Activated CD4-positive, alpha-beta memory T cell treated with anti-CD3 and anti-CD28 coated beads, Interleukin-2, amount 10 ng/mL, durations not matched to agents 7 days and 5 days (primary cell): ENCODE measurements at regions not wholly inside any gene's neighbourhood (a gene's known extent, or its start where the extent isn't known, plus 50 kb on each side); places are given as distances from the start of the nearest gene placed in this dataset.
"Not testable (repeated sequence)": the region's sequence is repeated elsewhere in the genome, so short reads cannot be mapped to it uniquely, and the experiment has no call there.

Source experiments
- CTCF ChIA-PET: fragments of 350-600 bp; sonication (Branson Sonifier 250); formaldehyde crosslinking; loops from one replicate; lab custom pipeline; 2021; ENCODE audit warnings: antibody characterized with exemption, inconsistent platforms; lab: Charles Lee
- POLR2A ChIA-PET: fragments of 350-600 bp; sonication (Branson Sonifier 250); formaldehyde crosslinking; loops from one replicate; lab custom pipeline; 2021; ENCODE audit warnings: antibody characterized with exemption; lab: Charles Lee
- DNase-seq: peaks from one replicate; pipeline ENCODE4 v3.0.0-alpha.2; 2020
- H3K27ac Mint-ChIP-seq: one replicate; pipeline ENCODE4 v1.8.0; 2021; ENCODE audit warnings: mild to moderate bottlenecking, mixed read lengths
- H3K27me3 Mint-ChIP-seq: one replicate; pipeline ENCODE4 v1.8.0; 2021; ENCODE audit warnings: mixed read lengths
- H3K36me3 Mint-ChIP-seq: one replicate; pipeline ENCODE4 v1.8.0; 2021; ENCODE audit warnings: low read depth, mixed read lengths
- H3K4me1 Mint-ChIP-seq: one replicate; pipeline ENCODE4 v1.8.0; 2021; ENCODE audit warnings: mixed read lengths
- H3K4me3 Mint-ChIP-seq: one replicate; pipeline ENCODE4 v1.8.0; 2021; ENCODE audit warnings: mild to moderate bottlenecking, mixed read lengths
- H3K9me3 Mint-ChIP-seq: one replicate; pipeline ENCODE4 v1.8.0; 2021; ENCODE audit warnings: mixed read lengths

- ChIA-PET POLR2A (no interaction called here), CTCF (no interaction called here)
- Mint-ChIP-seq H3K9me3 (peaks cover 22% of the 10 kb centered on the region), H3K4me3 (no peak overlapping the region), H3K27ac (no peak overlapping the region), H3K27me3 (no peaks in the 10 kb centered on the region), H3K4me1 (no peaks in the 10 kb centered on the region), H3K36me3 (no peaks in the 10 kb centered on the region)
- DNase-seq, result no peak
Measured at GRCh38 chr2:77831060-77831459, 308.9 kb upstream of the LRRTM4 start.

GRCh38 chr2:77831471-77831870 is 309.3 kb upstream of the LRRTM4 start:
- H3K4me1 Mint-ChIP-seq, result no peaks in the 10 kb centered on the region
- no peaks in the 10 kb centered on the region for H3K27me3 Mint-ChIP-seq
- H3K4me3 Mint-ChIP-seq, result no peak overlapping the region
- no peak for DNase-seq
- no peak overlapping the region for H3K27ac Mint-ChIP-seq
- peaks cover 24% of the 10 kb centered on the region for H3K9me3 Mint-ChIP-seq
- no peaks in the 10 kb centered on the region for H3K36me3 Mint-ChIP-seq
- CTCF ChIA-PET, result no interaction called here
- POLR2A ChIA-PET, result no interaction called here

GRCh38 chr2:77831898-77832297 is 309.7 kb upstream of the LRRTM4 start:
- ChIA-PET CTCF (no interaction called here), POLR2A (no interaction called here)
- no peak for DNase-seq
- Mint-ChIP-seq H3K27ac (no peak overlapping the region), H3K36me3 (no peaks in the 10 kb centered on the region), H3K27me3 (no peaks in the 10 kb centered on the region), H3K4me1 (no peaks in the 10 kb centered on the region), H3K4me3 (no peak overlapping the region), H3K9me3 (peaks cover 24% of the 10 kb centered on the region)

GRCh38 chr2:77834360-77835002 is 312.3 kb upstream of the LRRTM4 start:
- H3K27ac Mint-ChIP-seq, result no peak overlapping the region
- H3K9me3 Mint-ChIP-seq, result peaks cover 19% of the 10 kb centered on the region
- no peaks in the 10 kb centered on the region for H3K4me1 Mint-ChIP-seq
- H3K36me3 Mint-ChIP-seq, result no peaks in the 10 kb centered on the region
- ChIA-PET POLR2A (no interaction called here), CTCF (no interaction called here)
- DNase-seq, result no peak
- H3K4me3 Mint-ChIP-seq, result no peak overlapping the region
- no peaks in the 10 kb centered on the region for H3K27me3 Mint-ChIP-seq

GRCh38 chr2:77838441-77838840 is 316.3 kb upstream of the LRRTM4 start:
- Mint-ChIP-seq H3K27me3 (no peaks in the 10 kb centered on the region), H3K4me1 (no peaks in the 10 kb centered on the region), H3K36me3 (no peaks in the 10 kb centered on the region), H3K9me3 (peaks cover 23% of the 10 kb centered on the region), H3K27ac (no peak overlapping the region), H3K4me3 (no peak overlapping the region)
- no peak for DNase-seq
- POLR2A ChIA-PET, result no interaction called here
- CTCF ChIA-PET, result no interaction called here

- CTCF ChIA-PET, result no interaction called here
- H3K4me1 Mint-ChIP-seq, result no peaks in the 10 kb centered on the region
- no peak overlapping the region for H3K4me3 Mint-ChIP-seq
- no peak overlapping the region for H3K27ac Mint-ChIP-seq
- H3K9me3 Mint-ChIP-seq, result peaks cover 20% of the 10 kb centered on the region
- no peaks in the 10 kb centered on the region for H3K36me3 Mint-ChIP-seq
- no peak for DNase-seq
- POLR2A ChIA-PET, result no interaction called here
- H3K27me3 Mint-ChIP-seq, result no peaks in the 10 kb centered on the region
Measured at GRCh38 chr2:77839102-77839501, 316.9 kb upstream of the LRRTM4 start.

- Mint-ChIP-seq H3K4me3 (no peak overlapping the region), H3K9me3 (peaks cover 4% of the 10 kb centered on the region), H3K27ac (no peak overlapping the region), H3K27me3 (no peaks in the 10 kb centered on the region), H3K36me3 (no peaks in the 10 kb centered on the region), H3K4me1 (no peaks in the 10 kb centered on the region)
- POLR2A ChIA-PET, result no interaction called here
- CTCF ChIA-PET, result no interaction called here
- no peak for DNase-seq
Measured at GRCh38 chr2:77862120-77862519, 339.9 kb upstream of the LRRTM4 start.

- Mint-ChIP-seq H3K27me3 (no peaks in the 10 kb centered on the region), H3K27ac (no peak overlapping the region), H3K4me3 (no peak overlapping the region), H3K36me3 (no peaks in the 10 kb centered on the region), H3K4me1 (no peaks in the 10 kb centered on the region), H3K9me3 (peaks cover 4% of the 10 kb centered on the region)
- DNase-seq, result no peak
- CTCF ChIA-PET, result no interaction called here
- POLR2A ChIA-PET, result no interaction called here
Measured at GRCh38 chr2:77864426-77864825, 342.2 kb upstream of the LRRTM4 start.

GRCh38 chr2:77866661-77867060 is 344.5 kb upstream of the LRRTM4 start:
- H3K27ac Mint-ChIP-seq, result no peak overlapping the region
- H3K27me3 Mint-ChIP-seq, result no peaks in the 10 kb centered on the region

GRCh38 chr2:77867146-77867545 is 345.0 kb upstream of the LRRTM4 start:
- POLR2A ChIA-PET, result no interaction called here
- H3K9me3 Mint-ChIP-seq, result peaks cover 7% of the 10 kb centered on the region
- no peaks in the 10 kb centered on the region for H3K4me1 Mint-ChIP-seq
- DNase-seq, result no peak
- H3K27me3 Mint-ChIP-seq, result no peaks in the 10 kb centered on the region
- H3K36me3 Mint-ChIP-seq, result no peaks in the 10 kb centered on the region
- CTCF ChIA-PET, result no interaction called here
- H3K4me3 Mint-ChIP-seq, result no peak overlapping the region
- H3K27ac Mint-ChIP-seq, result no peak overlapping the region

More at GRCh38 chr2:77866661-77867060, 344.5 kb upstream of the LRRTM4 start:
- no peak for DNase-seq
- no peak overlapping the region for H3K4me3 Mint-ChIP-seq
- H3K4me1 Mint-ChIP-seq, result no peaks in the 10 kb centered on the region
- CTCF ChIA-PET, result no interaction called here
- peaks cover 6% of the 10 kb centered on the region for H3K9me3 Mint-ChIP-seq
- POLR2A ChIA-PET, result no interaction called here
- no peaks in the 10 kb centered on the region for H3K36me3 Mint-ChIP-seq

GRCh38 chr2:77873506-77873905 is 351.3 kb upstream of the LRRTM4 start:
- no peak for DNase-seq
- no peak overlapping the region for H3K27ac Mint-ChIP-seq
- no peaks in the 10 kb centered on the region for H3K27me3 Mint-ChIP-seq
- H3K4me3 Mint-ChIP-seq, result no peak overlapping the region
- H3K36me3 Mint-ChIP-seq, result no peaks in the 10 kb centered on the region
- no peaks in the 10 kb centered on the region for H3K4me1 Mint-ChIP-seq
- ChIA-PET POLR2A (no interaction called here), CTCF (no interaction called here)
- H3K9me3 Mint-ChIP-seq, result peaks cover 15% of the 10 kb centered on the region

- POLR2A ChIA-PET, H3K36me3 Mint-ChIP-seq, H3K4me3 Mint-ChIP-seq, H3K27me3 Mint-ChIP-seq, CTCF ChIA-PET, DNase-seq, H3K4me1 Mint-ChIP-seq, H3K27ac Mint-ChIP-seq: not testable (repeated sequence)
- peaks cover 12% of the 10 kb centered on the region for H3K9me3 Mint-ChIP-seq
Measured at GRCh38 chr2:77900211-77900610, 378.0 kb upstream of the LRRTM4 start.

- no peaks in the 10 kb centered on the region for H3K36me3 Mint-ChIP-seq
Measured at GRCh38 chr2:77910136-77910535, 388.0 kb upstream of the LRRTM4 start.

GRCh38 chr2:77920838-77921366 is 398.7 kb upstream of the LRRTM4 start:
- POLR2A ChIA-PET, result no interaction called here
- H3K27ac Mint-ChIP-seq, result no peak overlapping the region
- CTCF ChIA-PET, result no interaction called here
- DNase-seq, result no peak
- peaks cover 6% of the 10 kb centered on the region for H3K9me3 Mint-ChIP-seq
- H3K4me3 Mint-ChIP-seq, result no peak overlapping the region
- no peaks in the 10 kb centered on the region for H3K4me1 Mint-ChIP-seq
- H3K36me3 Mint-ChIP-seq, result no peaks in the 10 kb centered on the region
- H3K27me3 Mint-ChIP-seq, result no peaks in the 10 kb centered on the region

More at GRCh38 chr2:77910136-77910535, 388.0 kb upstream of the LRRTM4 start:
- Mint-ChIP-seq H3K9me3 (peaks cover 13% of the 10 kb centered on the region), H3K27me3 (no peaks in the 10 kb centered on the region), H3K4me3 (no peak overlapping the region), H3K27ac (no peak overlapping the region), H3K4me1 (no peaks in the 10 kb centered on the region)
- ChIA-PET CTCF (no interaction called here), POLR2A (no interaction called here)
- no peak for DNase-seq
